ENCODE measurements at regions not wholly inside any gene's neighbourhood (a gene's known extent, or its start where the extent isn't known, plus 50 kb on each side); places are given as distances from the start of the nearest gene placed in this dataset.
"Not testable (repeated sequence)": the region's sequence is repeated elsewhere in the genome, so short reads cannot be mapped to it uniquely, and the experiment has no call there.

DNA sequence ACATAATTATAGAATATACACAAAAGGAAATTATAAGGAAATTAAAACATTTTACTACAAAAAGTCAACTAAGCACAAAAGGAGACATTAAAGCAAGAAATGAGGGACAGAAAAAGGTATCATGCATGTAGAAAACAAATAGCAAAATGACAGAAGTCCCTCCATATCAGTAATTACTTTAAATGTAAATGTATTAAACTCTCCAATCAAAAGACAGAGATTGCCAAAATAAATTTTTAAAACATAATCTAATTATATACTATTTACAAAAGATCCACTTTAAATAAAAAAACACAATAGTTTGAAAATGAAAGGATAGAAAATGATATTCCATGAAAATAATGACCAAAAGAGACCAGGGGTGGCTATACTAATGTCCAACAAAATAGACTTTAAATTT lies 123.7 kb downstream of the MEX3B start:
- DNase-seq, result no peak
- peaks cover 5% of the 10 kb centered on the region for H3K27me3 Mint-ChIP-seq (ENCODE audit: low read depth)
- peaks cover 22% of the 10 kb centered on the region for H3K9me3 Mint-ChIP-seq
- H3K4me3 Mint-ChIP-seq, result no peak overlapping the region
- no peak for ATAC-seq
- peaks cover 3% of the 10 kb centered on the region for H3K36me3 Mint-ChIP-seq (ENCODE audit: insufficient read depth)
- no peaks in the 10 kb centered on the region for H3K4me1 Mint-ChIP-seq (ENCODE audit: low read depth)

DNA sequence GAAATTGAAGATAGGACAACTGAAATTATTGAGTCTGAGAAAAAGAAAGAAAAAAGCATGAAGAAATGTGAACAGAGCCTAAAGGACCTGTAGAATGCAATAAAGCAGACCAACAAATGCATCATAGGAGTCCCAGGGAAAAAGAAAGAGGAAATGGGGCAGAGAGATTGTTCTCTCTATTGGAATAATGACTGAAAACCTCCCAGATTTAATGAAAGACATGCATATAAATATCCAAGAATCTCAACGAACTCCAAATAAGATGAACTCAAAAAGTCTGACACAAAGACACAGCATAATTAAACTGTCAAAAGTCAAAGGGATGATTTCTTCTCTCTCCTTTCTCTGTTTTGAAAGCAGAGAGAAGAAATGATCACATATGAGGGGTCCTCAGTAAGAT lies 124.7 kb downstream of the MEX3B start:
- DNase-seq (no peak), ATAC-seq (no peak)
- H3K4me3 Mint-ChIP-seq, result no peak overlapping the region
- peaks cover 5% of the 10 kb centered on the region for H3K27me3 Mint-ChIP-seq (ENCODE audit: low read depth)
- H3K9me3 Mint-ChIP-seq, result peaks cover 22% of the 10 kb centered on the region
- peaks cover 3% of the 10 kb centered on the region for H3K36me3 Mint-ChIP-seq (ENCODE audit: insufficient read depth)
- H3K4me1 Mint-ChIP-seq (ENCODE audit: low read depth), result no peaks in the 10 kb centered on the region

DNA sequence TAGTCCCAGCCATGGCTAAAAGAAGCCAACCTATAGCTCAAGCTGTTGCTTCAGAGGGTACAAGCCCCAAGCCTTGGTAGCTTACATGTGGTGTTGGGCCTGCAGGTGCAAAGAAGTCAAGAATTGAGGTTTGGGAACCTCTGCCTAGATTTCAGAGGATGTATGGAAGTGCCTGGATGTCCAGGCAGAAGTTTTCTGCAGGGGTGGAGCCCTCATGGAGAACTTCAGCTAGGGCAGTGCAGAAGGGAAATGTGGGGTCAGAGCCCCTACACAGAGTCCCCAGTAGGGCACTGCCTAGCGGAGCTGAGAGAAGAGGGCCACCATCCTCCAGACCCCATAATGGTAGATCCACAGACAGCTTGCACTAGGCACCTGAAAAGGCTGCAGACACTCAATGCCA lies 127.1 kb downstream of the MEX3B start:
- H3K9me3 Mint-ChIP-seq, result peaks cover 22% of the 10 kb centered on the region
- H3K4me1 Mint-ChIP-seq (ENCODE audit: low read depth); H3K4me3 Mint-ChIP-seq; ATAC-seq; DNase-seq; H3K27me3 Mint-ChIP-seq (ENCODE audit: low read depth); H3K36me3 Mint-ChIP-seq (ENCODE audit: insufficient read depth): not testable (repeated sequence)

DNA sequence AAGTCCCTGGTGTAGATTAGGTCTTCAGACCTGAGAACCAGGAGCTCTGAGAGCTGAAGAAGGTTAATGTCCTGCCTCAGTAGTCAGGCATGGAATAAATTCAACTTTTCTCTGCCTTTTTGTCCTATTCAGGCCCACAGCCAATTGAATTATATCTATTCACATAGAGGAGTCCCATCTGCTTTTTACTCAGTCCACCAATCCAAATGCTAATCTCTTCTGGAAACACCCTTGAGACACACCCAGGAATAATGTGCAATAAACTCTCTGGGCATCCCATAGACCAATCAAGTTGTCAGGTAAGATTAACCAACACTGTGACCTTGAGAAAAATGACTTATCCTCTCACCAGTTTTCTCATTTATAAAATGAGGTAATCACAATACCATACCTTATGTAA lies 129.4 kb downstream of the MEX3B start:
- ATAC-seq, result no peak
- peaks cover 22% of the 10 kb centered on the region for H3K9me3 Mint-ChIP-seq
- H3K4me3 Mint-ChIP-seq, result no peak overlapping the region
- H3K27me3 Mint-ChIP-seq (ENCODE audit: low read depth), result peaks cover 2% of the 10 kb centered on the region
- peaks cover 3% of the 10 kb centered on the region for H3K36me3 Mint-ChIP-seq (ENCODE audit: insufficient read depth)
- DNase-seq, result no peak
- H3K4me1 Mint-ChIP-seq (ENCODE audit: low read depth), result no peaks in the 10 kb centered on the region

DNA sequence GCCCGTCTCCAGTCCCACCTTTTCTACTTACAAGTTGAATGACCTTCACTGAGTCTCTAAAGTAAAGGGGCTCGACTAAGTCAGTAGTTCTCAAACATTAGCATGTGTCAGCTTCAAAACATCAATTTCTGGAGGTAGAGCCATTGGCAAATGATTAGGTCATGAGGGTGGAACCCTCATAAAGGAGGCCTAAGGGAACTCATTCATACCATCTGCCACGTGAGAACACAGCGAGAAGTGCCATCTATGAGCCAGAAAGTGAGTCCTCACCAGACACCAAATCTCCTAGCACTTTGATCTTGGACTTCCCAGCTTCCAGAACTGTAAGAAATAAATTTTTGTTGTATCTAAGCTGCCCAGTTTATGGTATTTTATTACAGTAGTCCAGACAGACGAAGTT lies 129.8 kb downstream of the MEX3B start:
- Mint-ChIP-seq H3K9me3 (peaks cover 20% of the 10 kb centered on the region), H3K4me3 (no peak overlapping the region), H3K4me1 (ENCODE audit: low read depth) (no peaks in the 10 kb centered on the region), H3K36me3 (ENCODE audit: insufficient read depth) (peaks cover 3% of the 10 kb centered on the region), H3K27me3 (ENCODE audit: low read depth) (peaks cover under 1% of the 10 kb centered on the region)
- no peak for DNase-seq
- no peak for ATAC-seq

DNA sequence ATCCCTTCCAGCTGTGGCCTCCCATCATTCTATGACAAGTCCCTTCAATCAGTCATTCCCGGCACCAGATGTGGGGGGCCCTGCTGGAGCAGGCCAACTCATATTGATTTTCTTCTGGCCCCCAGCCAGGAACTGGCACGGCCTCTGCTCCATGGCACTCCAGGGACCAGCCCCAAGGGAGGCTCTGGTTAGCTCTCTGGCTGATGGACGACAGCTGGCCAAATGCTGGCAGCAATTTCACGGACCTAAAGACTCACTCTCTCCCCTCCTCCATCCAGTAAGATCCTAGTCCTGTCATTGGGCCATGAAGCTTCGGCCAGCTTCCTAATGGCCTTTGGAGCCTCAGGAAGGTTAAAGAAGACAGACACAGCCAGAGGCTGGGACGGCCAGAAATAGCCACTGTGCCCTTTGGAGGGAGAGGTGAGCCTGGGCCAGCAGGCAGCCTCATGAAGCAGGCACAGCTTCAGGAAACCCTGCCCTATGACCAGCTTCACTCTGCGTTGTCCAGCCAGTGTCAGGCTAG lies 131.0 kb downstream of the MEX3B start:
- Mint-ChIP-seq H3K27me3 (ENCODE audit: low read depth) (no peaks in the 10 kb centered on the region), H3K4me3 (no peak overlapping the region), H3K9me3 (peaks cover 9% of the 10 kb centered on the region), H3K4me1 (ENCODE audit: low read depth) (no peaks in the 10 kb centered on the region), H3K36me3 (ENCODE audit: insufficient read depth) (peaks cover 3% of the 10 kb centered on the region)
- no peak for ATAC-seq
- DNase-seq, result no peak

DNA sequence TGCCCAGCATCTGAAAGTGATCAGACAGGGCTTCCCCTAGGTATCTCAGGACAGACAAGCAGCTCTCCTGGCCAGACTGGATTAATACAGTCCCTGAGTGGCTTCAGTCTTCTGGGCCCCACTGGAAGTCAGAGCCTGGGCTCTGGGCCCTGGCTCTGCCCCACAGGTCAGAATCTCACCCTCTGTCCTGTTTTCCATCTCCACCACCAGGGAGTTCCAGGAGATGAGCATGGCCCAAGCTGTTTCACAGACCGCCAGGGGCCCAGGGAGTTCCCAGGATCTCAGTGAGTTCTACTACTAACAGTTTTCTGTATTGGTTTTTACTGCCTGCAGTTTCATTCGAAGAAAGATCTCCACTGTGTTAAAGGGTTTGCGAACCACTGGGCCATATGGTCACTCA lies 131.5 kb downstream of the MEX3B start:
- DNase-seq, result no peak
- no peaks in the 10 kb centered on the region for H3K4me1 Mint-ChIP-seq (ENCODE audit: low read depth)
- ATAC-seq, result no peak
- peaks cover 6% of the 10 kb centered on the region for H3K9me3 Mint-ChIP-seq
- no peaks in the 10 kb centered on the region for H3K27me3 Mint-ChIP-seq (ENCODE audit: low read depth)
- peaks cover 3% of the 10 kb centered on the region for H3K36me3 Mint-ChIP-seq (ENCODE audit: insufficient read depth)
- H3K4me3 Mint-ChIP-seq, result no peak overlapping the region

DNA sequence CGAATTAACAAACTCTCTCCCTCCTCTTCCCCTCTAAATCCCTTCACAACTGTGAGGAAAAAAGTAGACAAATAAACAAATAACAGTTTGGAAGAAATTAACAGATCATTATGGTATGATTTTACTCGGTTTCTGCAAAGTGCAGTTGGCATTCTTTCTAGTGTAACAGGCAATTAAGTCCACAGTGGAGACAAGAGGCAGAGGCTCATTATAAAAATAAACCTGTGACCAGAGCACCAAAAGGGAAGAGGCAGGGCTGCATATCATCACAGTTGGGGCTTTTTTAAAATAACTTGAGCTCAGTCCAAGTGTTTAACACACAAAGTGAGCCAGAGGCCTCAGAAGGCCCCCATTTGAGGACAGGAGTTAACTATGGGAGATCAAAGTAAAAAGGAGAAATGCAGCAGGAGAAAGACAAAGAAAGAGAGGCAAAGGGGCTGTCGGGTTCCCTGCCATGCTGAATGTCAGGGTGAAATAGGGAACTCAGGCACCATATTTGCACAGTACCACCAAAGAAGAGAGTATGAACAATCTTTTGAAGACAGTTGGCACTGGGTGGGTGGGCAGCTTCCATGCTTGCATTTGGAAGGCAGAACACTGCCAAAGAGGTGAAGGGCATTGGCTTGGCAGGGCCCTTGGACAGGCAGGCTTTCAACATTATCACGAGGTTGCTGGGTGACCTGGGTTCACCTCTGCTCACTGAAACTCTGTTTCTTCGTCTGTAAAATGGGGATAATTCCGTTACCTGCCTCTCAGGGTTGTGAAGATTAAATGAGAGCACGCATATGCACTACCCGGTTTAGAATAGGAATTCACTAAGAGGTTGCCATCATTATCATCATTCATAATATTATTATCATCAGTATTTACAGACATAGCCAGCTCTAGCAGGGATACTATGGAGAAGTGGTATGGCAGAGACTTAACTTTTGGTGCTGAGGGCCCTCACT lies 134.5 kb downstream of the MEX3B start:
- no peaks in the 10 kb centered on the region for H3K27me3 Mint-ChIP-seq (ENCODE audit: low read depth)

DNA sequence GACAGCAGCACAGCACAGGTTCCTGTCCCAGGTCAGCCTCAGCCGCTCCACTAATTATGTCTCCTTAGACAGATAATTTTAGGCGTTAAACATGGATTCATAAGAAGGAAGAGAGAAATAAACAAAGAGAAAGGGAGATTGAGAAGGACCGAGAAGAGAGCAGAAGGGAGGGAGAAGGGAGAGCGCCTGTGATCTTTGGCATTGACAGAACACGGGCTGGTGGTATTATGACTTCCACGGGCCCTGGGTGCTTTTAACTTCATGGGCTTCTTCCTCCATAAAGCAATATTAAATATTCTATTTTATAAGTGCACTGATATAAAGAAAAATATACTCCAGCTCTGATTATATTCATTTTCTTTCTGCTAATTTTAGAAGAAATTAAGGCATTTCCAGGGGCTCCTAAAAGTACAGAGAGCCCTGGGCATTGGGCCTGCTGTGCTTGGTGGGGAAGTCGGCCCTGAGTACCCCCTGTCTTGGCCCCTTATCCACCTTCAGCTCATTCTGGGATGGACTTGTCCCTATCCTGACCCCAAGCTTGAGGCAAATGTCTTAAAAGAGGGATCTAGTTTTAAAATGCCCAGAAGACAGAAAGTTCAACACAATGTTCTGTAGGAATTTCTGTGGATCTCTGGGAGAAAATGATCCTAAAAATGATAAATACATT lies 135.3 kb downstream of the MEX3B start:
- ATAC-seq, result no peak
- Mint-ChIP-seq H3K36me3 (ENCODE audit: insufficient read depth) (no peaks in the 10 kb centered on the region), H3K4me1 (ENCODE audit: low read depth) (no peaks in the 10 kb centered on the region), H3K4me3 (no peak overlapping the region), H3K27me3 (ENCODE audit: low read depth) (peaks cover 3% of the 10 kb centered on the region), H3K9me3 (no peaks in the 10 kb centered on the region)
- DNase-seq, result no peak

More for the DNA sequence above, 134.5 kb downstream of the MEX3B start:
- ATAC-seq, result no peak
- Mint-ChIP-seq H3K9me3 (no peaks in the 10 kb centered on the region), H3K36me3 (ENCODE audit: insufficient read depth) (no peaks in the 10 kb centered on the region), H3K4me3 (no peak overlapping the region), H3K4me1 (ENCODE audit: low read depth) (no peaks in the 10 kb centered on the region)
- DNase-seq, result no peak

DNA sequence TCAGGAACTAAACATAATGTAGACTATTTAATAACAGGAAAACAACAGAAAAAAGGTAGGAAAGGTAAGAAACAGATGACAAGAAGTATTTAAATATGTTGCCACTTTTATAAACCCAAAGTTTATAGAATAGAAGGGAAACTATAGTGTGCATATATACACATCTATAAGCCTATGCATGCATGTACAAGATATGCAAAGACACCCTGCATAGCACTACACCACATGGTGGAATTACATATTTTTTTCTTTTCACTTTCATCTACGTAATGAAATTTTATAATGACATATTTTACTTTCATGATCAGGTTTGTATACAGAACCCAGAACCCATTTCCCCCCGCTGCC lies 136.8 kb downstream of the MEX3B start:
- ATAC-seq, result no peak
- H3K9me3 Mint-ChIP-seq, result no peaks in the 10 kb centered on the region
- H3K4me1 Mint-ChIP-seq (ENCODE audit: low read depth), result no peaks in the 10 kb centered on the region
- peaks cover 3% of the 10 kb centered on the region for H3K27me3 Mint-ChIP-seq (ENCODE audit: low read depth)
- DNase-seq, result no peak
- H3K36me3 Mint-ChIP-seq (ENCODE audit: insufficient read depth), result no peaks in the 10 kb centered on the region
- no peak overlapping the region for H3K4me3 Mint-ChIP-seq

DNA sequence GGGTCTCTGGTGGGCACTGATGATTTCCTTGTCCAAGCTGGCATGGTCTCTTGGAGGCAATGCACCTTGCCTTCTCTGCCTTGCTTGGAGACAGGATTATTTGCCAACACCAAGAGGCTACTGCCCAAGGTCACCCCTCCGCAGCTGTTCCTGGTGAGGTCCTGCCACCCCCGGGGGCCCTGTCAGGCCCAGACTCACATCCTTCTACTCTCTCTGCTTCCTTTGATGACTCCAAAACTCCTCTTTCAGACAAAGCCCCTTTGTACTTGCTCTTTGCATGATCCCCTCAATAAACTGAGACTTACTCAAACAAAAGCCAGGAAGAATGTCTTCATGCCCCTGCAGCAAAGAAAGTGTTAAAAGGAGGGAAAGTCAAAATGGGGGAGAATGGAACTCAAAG lies 137.7 kb downstream of the MEX3B start:
- Mint-ChIP-seq H3K9me3 (no peaks in the 10 kb centered on the region), H3K36me3 (ENCODE audit: insufficient read depth) (no peaks in the 10 kb centered on the region), H3K4me3 (no peak overlapping the region), H3K27me3 (ENCODE audit: low read depth) (peaks cover 3% of the 10 kb centered on the region), H3K4me1 (ENCODE audit: low read depth) (no peaks in the 10 kb centered on the region)
- no peak for ATAC-seq
- DNase-seq, result no peak

DNA sequence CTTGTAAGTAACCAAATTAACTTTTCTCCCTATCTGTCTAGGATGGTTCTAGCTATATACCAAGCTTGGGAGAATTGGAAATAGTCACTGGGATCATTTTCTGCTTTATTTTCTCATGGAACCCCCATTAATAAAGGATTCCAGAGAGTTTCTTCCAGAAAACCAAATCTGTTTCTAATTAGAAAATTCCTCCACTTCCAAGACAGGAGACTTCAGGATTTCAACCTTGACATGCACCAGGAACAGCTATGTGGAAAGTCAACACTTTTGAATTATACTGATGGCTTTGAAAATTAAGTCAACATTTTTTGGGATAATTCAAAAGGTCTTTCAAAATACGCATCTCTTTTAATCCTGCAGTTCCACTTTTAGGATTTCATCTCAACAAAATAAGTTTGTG lies 138.3 kb downstream of the MEX3B start:
- H3K27me3 Mint-ChIP-seq (ENCODE audit: low read depth), result peaks cover 3% of the 10 kb centered on the region
- H3K36me3 Mint-ChIP-seq (ENCODE audit: insufficient read depth), result no peaks in the 10 kb centered on the region
- no peak overlapping the region for H3K4me3 Mint-ChIP-seq
- no peaks in the 10 kb centered on the region for H3K9me3 Mint-ChIP-seq
- no peak for ATAC-seq
- no peaks in the 10 kb centered on the region for H3K4me1 Mint-ChIP-seq (ENCODE audit: low read depth)
- no peak for DNase-seq

DNA sequence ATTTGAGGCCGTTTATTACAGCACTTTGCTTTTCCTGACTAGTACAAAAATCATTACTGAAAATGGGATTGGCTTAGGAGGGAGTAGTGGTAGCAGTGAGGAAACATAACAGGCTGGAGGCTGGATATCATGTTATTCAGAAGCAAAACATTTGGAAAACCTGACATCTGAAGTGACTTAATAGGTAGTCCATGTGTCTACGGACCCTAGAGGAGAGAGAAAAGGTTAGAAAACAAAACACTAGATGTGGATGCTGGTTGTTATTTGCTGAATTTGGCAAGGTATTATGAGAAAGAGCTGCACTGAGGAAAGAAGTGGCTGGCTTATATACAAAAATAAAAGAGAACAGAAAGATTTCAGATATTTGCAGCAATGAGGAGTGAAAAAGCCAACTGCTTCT lies 139.9 kb downstream of the MEX3B start:
- H3K4me1 Mint-ChIP-seq (ENCODE audit: low read depth), result no peaks in the 10 kb centered on the region
- peaks cover 7% of the 10 kb centered on the region for H3K27me3 Mint-ChIP-seq (ENCODE audit: low read depth)
- no peak overlapping the region for H3K4me3 Mint-ChIP-seq
- H3K9me3 Mint-ChIP-seq, result no peaks in the 10 kb centered on the region
- no peaks in the 10 kb centered on the region for H3K36me3 Mint-ChIP-seq (ENCODE audit: insufficient read depth)
- DNase-seq (no peak), ATAC-seq (no peak)

DNA sequence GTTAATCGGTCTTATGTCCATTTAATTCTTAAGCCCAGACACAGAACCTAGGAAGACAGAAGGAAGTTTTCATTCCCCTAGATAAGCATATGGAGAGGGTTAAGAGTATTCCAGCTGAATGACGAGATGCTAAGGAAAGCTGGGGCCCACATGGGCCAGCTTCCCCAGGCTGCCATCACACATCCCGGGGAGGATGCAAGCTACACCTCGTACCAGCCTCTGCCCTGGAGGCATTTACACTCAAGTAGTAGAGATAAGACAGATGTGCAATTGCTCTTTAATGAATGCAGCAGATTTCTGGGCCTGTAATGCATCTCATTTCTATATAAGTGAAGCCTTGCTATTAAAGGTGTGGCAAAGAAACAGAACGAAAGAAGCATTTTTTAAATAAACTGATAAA lies 144.5 kb downstream of the MEX3B start:
- Mint-ChIP-seq H3K4me1 (ENCODE audit: low read depth) (no peaks in the 10 kb centered on the region), H3K9me3 (no peaks in the 10 kb centered on the region), H3K36me3 (ENCODE audit: insufficient read depth) (no peaks in the 10 kb centered on the region), H3K4me3 (no peak overlapping the region), H3K27me3 (ENCODE audit: low read depth) (peaks cover 10% of the 10 kb centered on the region)
- DNase-seq (no peak), ATAC-seq (no peak)

DNA sequence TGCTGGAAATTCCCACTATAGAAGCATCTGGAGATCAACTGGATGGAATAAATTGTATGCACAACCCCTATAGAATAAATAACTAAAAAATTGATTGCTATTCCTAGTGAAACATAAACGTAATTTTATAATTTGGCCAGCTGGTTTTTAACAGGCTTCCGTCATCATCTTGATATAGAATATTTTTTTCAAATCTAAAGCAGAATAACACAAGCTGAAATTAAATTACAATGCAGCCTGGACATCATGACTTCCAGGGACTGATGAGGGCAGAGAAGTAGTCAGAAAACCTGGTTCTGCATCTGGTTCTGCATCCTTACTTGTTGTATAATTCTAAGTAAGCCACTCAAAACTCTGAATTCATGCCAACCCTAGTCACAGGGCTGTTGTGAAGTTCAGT lies 146.1 kb downstream of the MEX3B start:
- H3K36me3 Mint-ChIP-seq (ENCODE audit: insufficient read depth), result no peaks in the 10 kb centered on the region
- no peak for ATAC-seq
- H3K9me3 Mint-ChIP-seq, result no peaks in the 10 kb centered on the region
- H3K4me1 Mint-ChIP-seq (ENCODE audit: low read depth), result no peaks in the 10 kb centered on the region
- DNase-seq, result no peak
- peaks cover 6% of the 10 kb centered on the region for H3K27me3 Mint-ChIP-seq (ENCODE audit: low read depth)
- no peak overlapping the region for H3K4me3 Mint-ChIP-seq

Data from activated T-cell treated with anti-CD3 and anti-CD28 coated beads, Interleukin-2, amount 50 U/mL, for 4 hours (primary cell).